ENCODE measurements at regions not wholly inside any gene's neighbourhood (a gene's known extent, or its start where the extent isn't known, plus 50 kb on each side); places are given as distances from the start of the nearest gene placed in this dataset.
"Not testable (repeated sequence)": the region's sequence is repeated elsewhere in the genome, so short reads cannot be mapped to it uniquely, and the experiment has no call there.

DNA sequence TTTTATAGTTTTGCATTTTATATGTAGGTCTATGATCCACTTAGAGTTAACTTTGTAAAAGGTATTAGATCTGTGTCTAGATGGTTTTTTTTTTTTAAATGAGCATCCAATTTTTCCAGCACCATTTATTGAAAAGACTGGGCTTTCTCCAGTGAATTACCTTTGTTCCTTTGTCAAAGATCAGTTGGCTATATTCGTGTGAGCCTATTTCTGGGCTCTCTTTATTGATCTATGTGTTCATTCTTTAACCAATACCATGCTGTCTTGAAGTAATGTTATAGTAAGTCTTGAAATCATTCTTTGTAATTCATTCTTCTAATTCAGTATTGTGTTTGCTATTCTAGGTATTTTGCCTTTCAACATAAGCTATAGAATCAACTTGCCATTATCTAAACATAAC is 165.4 kb upstream of the ARPP21 start:
- DNase-seq: no peak
- 35 to 47% methylated on average over 1 of the region's 1 CpG for WGBS, 2 donors
- no peaks in the 10 kb centered on the region for H3K4me1 ChIP-seq
- no peak overlapping the region for H3K4me3 ChIP-seq
- H3K27me3 ChIP-seq: no peaks in the 10 kb centered on the region
- H3K27ac ChIP-seq: no peak overlapping the region
- H3K9me3 ChIP-seq: peaks cover 0 to 33% (median 0%) of the 10 kb centered on the region in 11 donors
- intact Hi-C loops (cut with DNase I): no loop called here
- TF ChIP-seq, protein P1, sequence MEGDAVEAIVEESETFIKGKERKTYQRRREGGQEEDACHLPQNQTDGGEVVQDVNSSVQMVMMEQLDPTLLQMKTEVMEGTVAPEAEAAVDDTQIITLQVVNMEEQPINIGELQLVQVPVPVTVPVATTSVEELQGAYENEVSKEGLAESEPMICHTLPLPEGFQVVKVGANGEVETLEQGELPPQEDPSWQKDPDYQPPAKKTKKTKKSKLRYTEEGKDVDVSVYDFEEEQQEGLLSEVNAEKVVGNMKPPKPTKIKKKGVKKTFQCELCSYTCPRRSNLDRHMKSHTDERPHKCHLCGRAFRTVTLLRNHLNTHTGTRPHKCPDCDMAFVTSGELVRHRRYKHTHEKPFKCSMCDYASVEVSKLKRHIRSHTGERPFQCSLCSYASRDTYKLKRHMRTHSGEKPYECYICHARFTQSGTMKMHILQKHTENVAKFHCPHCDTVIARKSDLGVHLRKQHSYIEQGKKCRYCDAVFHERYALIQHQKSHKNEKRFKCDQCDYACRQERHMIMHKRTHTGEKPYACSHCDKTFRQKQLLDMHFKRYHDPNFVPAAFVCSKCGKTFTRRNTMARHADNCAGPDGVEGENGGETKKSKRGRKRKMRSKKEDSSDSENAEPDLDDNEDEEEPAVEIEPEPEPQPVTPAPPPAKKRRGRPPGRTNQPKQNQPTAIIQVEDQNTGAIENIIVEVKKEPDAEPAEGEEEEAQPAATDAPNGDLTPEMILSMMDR (IDR thresholded peaks at IDR 0.05): no peak
- no peaks in the 10 kb centered on the region for H3K36me3 ChIP-seq
- ATAC-seq: no peak

GRCh38 chr3:35482566-35482965 is 156.8 kb upstream of the ARPP21 start:
- H3K4me1 ChIP-seq; H3K27me3 ChIP-seq; H3K36me3 ChIP-seq; DNase-seq; H3K27ac ChIP-seq; ATAC-seq; intact Hi-C loops (cut with DNase I); H3K4me3 ChIP-seq: not testable (repeated sequence)
- WGBS, 2 donors: 77 to 86% methylated on average over 4 of the region's 4 CpGs
- H3K9me3 ChIP-seq: peaks cover 0 to 15% (median 0%) of the 10 kb centered on the region in 11 donors

- Histone ChIP-seq H3K27me3 (no peaks in the 10 kb centered on the region), H3K4me1 (peaks cover 0 to 4% (median 0%) of the 10 kb centered on the region in 9 donors), H3K4me3 (no peak overlapping the region), H3K9me3 (peaks cover 0 to 13% (median 0%) of the 10 kb centered on the region in 11 donors), H3K36me3 (no peaks in the 10 kb centered on the region), H3K27ac (no peak overlapping the region)
- no peak for ATAC-seq
- TF ChIP-seq, protein P1 (IDR thresholded peaks at IDR 0.05): no peak
- no peak for DNase-seq
- 48 to 52% methylated on average over 3 of the region's 3 CpGs for WGBS, 2 donors
- intact Hi-C loops (cut with DNase I): no loop called here
These were observed 156.2 kb upstream of the ARPP21 start for GRCh38 chr3:35483131-35483530.

DNA sequence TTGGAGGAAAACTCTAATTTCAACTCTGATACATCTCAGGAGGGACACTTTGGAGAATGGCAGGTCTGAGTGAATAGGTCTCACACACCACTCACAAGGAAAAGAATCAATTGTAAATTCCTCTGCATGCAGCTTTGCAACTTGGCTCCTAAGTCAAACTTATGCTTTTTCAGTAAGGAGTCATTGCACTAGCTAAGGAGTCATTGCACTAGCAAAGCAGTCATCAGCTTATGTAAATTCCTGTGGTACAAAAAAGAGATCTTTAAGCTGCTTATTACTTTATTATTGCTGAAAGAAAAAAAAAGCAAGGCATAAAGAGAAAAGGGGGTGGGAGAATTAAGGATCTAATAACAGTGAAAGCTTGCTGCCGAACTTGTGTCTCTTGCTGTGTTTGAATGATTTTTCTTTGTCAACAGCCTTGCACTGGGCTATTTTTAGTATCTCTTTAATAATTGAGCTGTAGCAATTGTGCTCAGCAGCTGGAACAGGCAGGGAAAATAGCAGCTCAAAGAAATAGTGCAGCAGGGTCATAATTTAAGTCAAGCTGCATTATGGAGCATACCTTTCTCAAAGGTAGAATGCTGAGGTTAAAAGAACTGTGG is 154.3 kb upstream of the ARPP21 start:
- intact Hi-C loops (cut with DNase I): no loop called here
- TF ChIP-seq, protein P1 (IDR thresholded peaks at IDR 0.05): no peak

GRCh38 chr3:35486295-35486694 is 153.0 kb upstream of the ARPP21 start:
- 59 to 65% methylated on average over 1 of the region's 1 CpG for WGBS, 2 donors
- TF ChIP-seq, protein P1 (IDR thresholded peaks at IDR 0.05): no peak

More for the DNA sequence above, 154.3 kb upstream of the ARPP21 start:
- no peak overlapping the region for H3K4me3 ChIP-seq
- H3K4me1 ChIP-seq: peaks cover 0 to 4% (median 0%) of the 10 kb centered on the region in 9 donors
- no peak overlapping the region for H3K27ac ChIP-seq
- peaks cover 0 to 4% (median 0%) of the 10 kb centered on the region in 11 donors for H3K9me3 ChIP-seq
- no peaks in the 10 kb centered on the region for H3K27me3 ChIP-seq
- no peak for DNase-seq
- ATAC-seq: no peak
- WGBS, 2 donors: 11 to 17% methylated on average over 1 of the region's 1 CpG
- H3K36me3 ChIP-seq: no peaks in the 10 kb centered on the region

More at GRCh38 chr3:35486295-35486694, 153.0 kb upstream of the ARPP21 start:
- H3K4me1 ChIP-seq: peaks cover 0 to 4% (median 0%) of the 10 kb centered on the region in 9 donors
- no peak overlapping the region for H3K27ac ChIP-seq
- H3K27me3 ChIP-seq: no peaks in the 10 kb centered on the region
- DNase-seq: no peak
- no peak for ATAC-seq
- no peak overlapping the region for H3K4me3 ChIP-seq
- H3K36me3 ChIP-seq: no peaks in the 10 kb centered on the region
- peaks cover 0 to 4% (median 0%) of the 10 kb centered on the region in 11 donors for H3K9me3 ChIP-seq
- intact Hi-C loops (cut with DNase I): no loop called here

Measured in heart right ventricle (tissue), 16 donors.